ENCODE measurements at regions not wholly inside any gene's neighbourhood (a gene's known extent, or its start where the extent isn't known, plus 50 kb on each side); places are given as distances from the start of the nearest gene placed in this dataset.

- TF ChIP-seq, protein P1, sequence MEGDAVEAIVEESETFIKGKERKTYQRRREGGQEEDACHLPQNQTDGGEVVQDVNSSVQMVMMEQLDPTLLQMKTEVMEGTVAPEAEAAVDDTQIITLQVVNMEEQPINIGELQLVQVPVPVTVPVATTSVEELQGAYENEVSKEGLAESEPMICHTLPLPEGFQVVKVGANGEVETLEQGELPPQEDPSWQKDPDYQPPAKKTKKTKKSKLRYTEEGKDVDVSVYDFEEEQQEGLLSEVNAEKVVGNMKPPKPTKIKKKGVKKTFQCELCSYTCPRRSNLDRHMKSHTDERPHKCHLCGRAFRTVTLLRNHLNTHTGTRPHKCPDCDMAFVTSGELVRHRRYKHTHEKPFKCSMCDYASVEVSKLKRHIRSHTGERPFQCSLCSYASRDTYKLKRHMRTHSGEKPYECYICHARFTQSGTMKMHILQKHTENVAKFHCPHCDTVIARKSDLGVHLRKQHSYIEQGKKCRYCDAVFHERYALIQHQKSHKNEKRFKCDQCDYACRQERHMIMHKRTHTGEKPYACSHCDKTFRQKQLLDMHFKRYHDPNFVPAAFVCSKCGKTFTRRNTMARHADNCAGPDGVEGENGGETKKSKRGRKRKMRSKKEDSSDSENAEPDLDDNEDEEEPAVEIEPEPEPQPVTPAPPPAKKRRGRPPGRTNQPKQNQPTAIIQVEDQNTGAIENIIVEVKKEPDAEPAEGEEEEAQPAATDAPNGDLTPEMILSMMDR (IDR thresholded peaks at IDR 0.05), result no peak
- no peak for TF ChIP-seq POLR2A (IDR thresholded peaks at IDR 0.05)
Measured at GRCh38 chr15:69732133-69732532, 279.5 kb downstream of the RPLP1 start.
